Neural progenitor cell (in vitro differentiated cells): ENCODE measurements at regions not wholly inside any gene's neighbourhood (a gene's known extent, or its start where the extent isn't known, plus 50 kb on each side); places are given as distances from the start of the nearest gene placed in this dataset.

Source experiments
- DNase-seq: peaks from one replicate; pipeline ENCODE4 v3.0.0-alpha.2; 2016; ENCODE audit warnings: low spot score
- H2AFZ ChIP-seq: fragments of 200-600 bp; sonication (generic); replicated peaks from 2 replicates; pipeline ENCODE4 v1.6.1; 2016; ENCODE audit warnings: antibody characterized with exemption
- H3F3A ChIP-seq: fragments of 200-600 bp; sonication (generic); 2 replicates; pipeline ENCODE4 v1.6.1; 2016; ENCODE audit warnings: antibody characterized with exemption, low read depth
- H3K27ac ChIP-seq: fragments of 200-600 bp; sonication (generic); 2 replicates; pipeline ENCODE4 v1.5.1; 2016; ENCODE audit warnings: mild to moderate bottlenecking
- H3K27me3 ChIP-seq: fragments of 200-600 bp; sonication (generic); 2 replicates; pipeline ENCODE4 v1.6.1; 2016; ENCODE audit warnings: mild to moderate bottlenecking, moderate library complexity
- H3K36me3 ChIP-seq: fragments of 200-600 bp; sonication (generic); 2 replicates; pipeline ENCODE4 v1.5.1; 2016
- H3K4me1 ChIP-seq: fragments of 200-600 bp; sonication (generic); 2 replicates; pipeline ENCODE4 v1.6.1; 2016; ENCODE audit warnings: mixed run types
- H3K4me2 ChIP-seq: fragments of 200-600 bp; sonication (generic); 2 replicates; pipeline ENCODE4 v1.6.1; 2016
- H3K4me3 ChIP-seq: fragments of 200-600 bp; sonication (generic); 2 replicates; pipeline ENCODE4 v1.5.1; 2016
- H3K79me2 ChIP-seq: fragments of 200-600 bp; sonication (generic); 2 replicates; pipeline ENCODE4 v1.6.1; 2016; ENCODE audit warnings: low read depth
- H3K9ac ChIP-seq: fragments of 200-600 bp; sonication (generic); 2 replicates; pipeline ENCODE4 v1.6.1; 2016
- H3K9me3 ChIP-seq: fragments of 200-600 bp; sonication (generic); 2 replicates; pipeline ENCODE4 v1.5.1; 2016; ENCODE audit warnings: low read depth
- H4K20me1 ChIP-seq: fragments of 200-600 bp; sonication (generic); 2 replicates; pipeline ENCODE4 v1.6.1; 2016; ENCODE audit warnings: low read depth
- H3K27ac Mint-ChIP-seq: 3 replicates; pipeline ENCODE4 v1.8.0; 2021; ENCODE audit warnings: mixed read lengths
- H3K27me3 Mint-ChIP-seq: 2 replicates; pipeline ENCODE4 v1.8.0; 2022; ENCODE audit warnings: low read depth, mild to moderate bottlenecking, inconsistent platforms, moderate library complexity, mixed read lengths; ENCODE audit not compliant: insufficient read depth
- H3K36me3 Mint-ChIP-seq: 3 replicates; pipeline ENCODE4 v1.8.0; 2021; ENCODE audit warnings: mixed read lengths
- H3K4me1 Mint-ChIP-seq: 3 replicates; pipeline ENCODE4 v1.8.0; 2021; ENCODE audit warnings: mixed read lengths
- H3K4me3 Mint-ChIP-seq: 3 replicates; pipeline ENCODE4 v1.8.0; 2021; ENCODE audit warnings: mild to moderate bottlenecking, moderate library complexity, mixed read lengths
- H3K9me3 Mint-ChIP-seq: 3 replicates; pipeline ENCODE4 v1.8.0; 2020; ENCODE audit warnings: mixed read lengths
- EZH2 ChIP-seq: fragments of 200-600 bp; sonication (generic); IDR thresholded peaks from 2 replicates; pipeline ENCODE4 v1.6.1; 2017; ENCODE audit warnings: antibody characterized with exemption, mild to moderate bottlenecking, moderate library complexity
- EZH2phosphoT487 ChIP-seq: fragments of 200-600 bp; sonication (generic); IDR thresholded peaks from 2 replicates; pipeline ENCODE4 v1.6.1; 2017; ENCODE audit warnings: antibody characterized with exemption
- TF ChIP-seq, protein P1 (sequence below): fragments of 200-600 bp; sonication (generic); IDR thresholded peaks from 2 replicates; pipeline ENCODE4 v1.5.1; 2017; ENCODE audit warnings: antibody characterized with exemption, mild to moderate bottlenecking

DNA sequence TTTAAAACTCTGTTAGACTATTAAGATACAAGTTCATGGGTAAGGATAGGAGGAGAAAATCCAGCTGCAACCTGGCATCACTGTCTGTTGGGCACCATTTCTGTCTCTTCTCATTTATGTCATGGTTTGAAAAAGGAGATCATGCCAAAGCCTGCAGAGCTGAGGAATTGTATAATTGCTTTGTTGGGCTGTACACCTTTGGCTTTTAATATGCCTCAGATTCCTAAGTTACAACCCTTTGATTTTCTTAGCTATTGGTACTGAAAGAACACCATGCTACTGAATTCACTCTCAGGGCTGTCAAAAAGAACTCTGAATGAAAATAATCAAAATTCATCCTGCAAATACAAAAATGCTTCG lies 174.3 kb downstream of the ACKR3 start:
- H3K36me3 Mint-ChIP-seq = no peaks in the 10 kb centered on the region
- H3K36me3 ChIP-seq = no peaks in the 10 kb centered on the region

DNA sequence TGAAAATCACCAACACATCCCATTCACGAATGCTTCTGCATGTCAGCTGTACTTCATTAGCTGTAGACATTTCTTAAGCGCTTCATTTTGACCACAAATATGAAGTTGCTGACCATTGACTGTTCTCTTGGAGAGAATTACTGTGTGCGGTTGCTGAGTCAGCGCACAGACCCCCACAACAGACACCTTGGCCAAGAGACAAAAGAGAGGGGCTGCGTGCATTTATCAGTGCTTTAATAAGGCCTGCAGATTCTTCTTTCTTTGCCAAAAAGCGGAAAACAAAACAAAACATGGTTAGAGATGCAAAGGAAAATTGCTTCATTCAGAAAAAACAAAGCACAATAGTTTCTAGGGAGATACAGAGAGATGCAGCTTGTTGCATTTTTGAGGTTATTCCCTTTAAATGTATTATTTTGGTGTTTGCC lies 174.7 kb downstream of the ACKR3 start:
- Mint-ChIP-seq H3K27ac (no peak overlapping the region), H3K36me3 (no peaks in the 10 kb centered on the region), H3K4me3 (no peak overlapping the region), H3K4me1 (peaks cover 45% of the 10 kb centered on the region), H3K9me3 (no peaks in the 10 kb centered on the region), H3K27me3 (peaks cover 3% of the 10 kb centered on the region)
- Histone ChIP-seq H3K9me3 (no peaks in the 10 kb centered on the region), H4K20me1 (no peaks in the 10 kb centered on the region), H3K36me3 (no peaks in the 10 kb centered on the region), H2AFZ (no peak overlapping the region), H3K9ac (no peak overlapping the region), H3K27ac (no peak overlapping the region), H3K27me3 (no peaks in the 10 kb centered on the region), H3K4me3 (no peak overlapping the region), H3K79me2 (no peaks in the 10 kb centered on the region), H3K4me2 (no peak overlapping the region), H3F3A (no peaks in the 10 kb centered on the region), H3K4me1 (peaks cover 35% of the 10 kb centered on the region)
- DNase-seq = no peak
- no peak for TF ChIP-seq EZH2
- no peak for TF ChIP-seq EZH2phosphoT487
- TF ChIP-seq, protein P1, sequence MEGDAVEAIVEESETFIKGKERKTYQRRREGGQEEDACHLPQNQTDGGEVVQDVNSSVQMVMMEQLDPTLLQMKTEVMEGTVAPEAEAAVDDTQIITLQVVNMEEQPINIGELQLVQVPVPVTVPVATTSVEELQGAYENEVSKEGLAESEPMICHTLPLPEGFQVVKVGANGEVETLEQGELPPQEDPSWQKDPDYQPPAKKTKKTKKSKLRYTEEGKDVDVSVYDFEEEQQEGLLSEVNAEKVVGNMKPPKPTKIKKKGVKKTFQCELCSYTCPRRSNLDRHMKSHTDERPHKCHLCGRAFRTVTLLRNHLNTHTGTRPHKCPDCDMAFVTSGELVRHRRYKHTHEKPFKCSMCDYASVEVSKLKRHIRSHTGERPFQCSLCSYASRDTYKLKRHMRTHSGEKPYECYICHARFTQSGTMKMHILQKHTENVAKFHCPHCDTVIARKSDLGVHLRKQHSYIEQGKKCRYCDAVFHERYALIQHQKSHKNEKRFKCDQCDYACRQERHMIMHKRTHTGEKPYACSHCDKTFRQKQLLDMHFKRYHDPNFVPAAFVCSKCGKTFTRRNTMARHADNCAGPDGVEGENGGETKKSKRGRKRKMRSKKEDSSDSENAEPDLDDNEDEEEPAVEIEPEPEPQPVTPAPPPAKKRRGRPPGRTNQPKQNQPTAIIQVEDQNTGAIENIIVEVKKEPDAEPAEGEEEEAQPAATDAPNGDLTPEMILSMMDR = no peak

More for the DNA sequence above, 174.3 kb downstream of the ACKR3 start:
- Mint-ChIP-seq H3K9me3 (no peaks in the 10 kb centered on the region), H3K27ac (no peak overlapping the region), H3K4me3 (no peak overlapping the region), H3K4me1 (peaks cover 41% of the 10 kb centered on the region), H3K27me3 (peaks cover 3% of the 10 kb centered on the region)
- H3K9me3 ChIP-seq = no peaks in the 10 kb centered on the region
- H2AFZ ChIP-seq = no peak overlapping the region
- H3K4me3 ChIP-seq = no peak overlapping the region
- no peak for DNase-seq
- H3K4me2 ChIP-seq = no peak overlapping the region
- no peak overlapping the region for H3K9ac ChIP-seq
- H3K27me3 ChIP-seq = no peaks in the 10 kb centered on the region
- H3F3A ChIP-seq = no peaks in the 10 kb centered on the region
- TF ChIP-seq EZH2phosphoT487 = no peak
- TF ChIP-seq, protein P1 = no peak
- TF ChIP-seq EZH2 = no peak
- no peaks in the 10 kb centered on the region for H4K20me1 ChIP-seq
- H3K4me1 ChIP-seq = peaks cover 34% of the 10 kb centered on the region
- no peak overlapping the region for H3K27ac ChIP-seq
- H3K79me2 ChIP-seq = no peaks in the 10 kb centered on the region

DNA sequence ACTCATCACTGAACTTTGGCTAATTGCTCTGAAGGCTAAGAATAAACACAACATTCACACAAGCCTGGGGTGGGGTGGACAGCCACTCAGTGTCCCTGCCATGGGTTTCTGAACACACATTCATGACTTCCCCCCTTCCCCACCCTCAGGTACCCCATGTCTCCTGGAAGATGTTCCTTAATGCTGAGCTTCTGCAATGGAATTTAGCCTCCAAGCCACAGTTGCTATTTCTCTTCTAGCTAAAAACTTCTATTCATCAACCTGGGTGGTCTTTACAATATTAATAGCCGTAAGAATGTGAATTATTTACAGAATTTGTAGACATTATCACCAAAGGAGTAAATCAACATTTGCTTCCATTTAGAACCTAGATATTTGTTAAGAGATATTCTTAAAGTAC lies 175.1 kb downstream of the ACKR3 start:
- H3K36me3 ChIP-seq = no peaks in the 10 kb centered on the region
- H3K27me3 ChIP-seq = no peaks in the 10 kb centered on the region
- peaks cover 3% of the 10 kb centered on the region for H3K27me3 Mint-ChIP-seq
- no peak overlapping the region for H3K9ac ChIP-seq
- H3K79me2 ChIP-seq = no peaks in the 10 kb centered on the region
- no peaks in the 10 kb centered on the region for H3K9me3 ChIP-seq
- H3K4me2 ChIP-seq = no peak overlapping the region
- no peak overlapping the region for H2AFZ ChIP-seq
- TF ChIP-seq EZH2phosphoT487 = no peak
- TF ChIP-seq, protein P1 = no peak
- no peak for TF ChIP-seq EZH2
- H3K4me1 ChIP-seq = peaks cover 35% of the 10 kb centered on the region
- no peaks in the 10 kb centered on the region for H4K20me1 ChIP-seq
- H3K9me3 Mint-ChIP-seq = no peaks in the 10 kb centered on the region
- no peak overlapping the region for H3K27ac ChIP-seq
- peaks cover 48% of the 10 kb centered on the region for H3K4me1 Mint-ChIP-seq
- H3K4me3 ChIP-seq = no peak overlapping the region
- no peaks in the 10 kb centered on the region for H3K36me3 Mint-ChIP-seq
- no peaks in the 10 kb centered on the region for H3F3A ChIP-seq
- no peak for DNase-seq
- peak overlapping the region; percentile 80 for H3K27ac Mint-ChIP-seq
- H3K4me3 Mint-ChIP-seq = no peak overlapping the region
